TTC549 (cell line): ENCODE measurements at regions not wholly inside any gene's neighbourhood (a gene's known extent, or its start where the extent isn't known, plus 50 kb on each side); places are given as distances from the start of the nearest gene placed in this dataset.
"Not testable (repeated sequence)": the region's sequence is repeated elsewhere in the genome, so short reads cannot be mapped to it uniquely, and the experiment has no call there.

ENCODE experiments used
- FAIRE-seq: peaks from 2 replicates; lab custom pipeline; 2012; peaks lifted over from hg19 to GRCh38; lab: Jason Lieb, UNC

DNA sequence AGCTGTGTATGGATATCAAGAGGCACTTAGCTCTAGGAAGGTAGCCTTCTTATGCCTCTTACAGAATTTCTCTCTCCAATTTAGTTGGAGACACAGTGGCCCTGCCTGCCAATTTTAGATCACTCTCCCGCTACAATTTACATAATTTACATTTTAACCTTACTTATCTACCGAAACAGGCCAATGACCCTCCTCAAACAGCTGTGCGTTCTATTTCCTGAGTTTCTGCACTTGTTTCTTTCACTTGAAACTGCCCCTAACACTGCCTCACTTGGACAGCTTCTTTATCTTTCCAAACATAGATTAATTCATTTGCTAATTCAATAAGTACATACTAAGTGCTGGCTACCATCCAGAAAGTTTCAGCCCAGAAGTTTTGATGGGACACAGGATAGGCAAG lies 52.9 kb upstream of the HDDC2 start:
- FAIRE-seq: no peak

DNA sequence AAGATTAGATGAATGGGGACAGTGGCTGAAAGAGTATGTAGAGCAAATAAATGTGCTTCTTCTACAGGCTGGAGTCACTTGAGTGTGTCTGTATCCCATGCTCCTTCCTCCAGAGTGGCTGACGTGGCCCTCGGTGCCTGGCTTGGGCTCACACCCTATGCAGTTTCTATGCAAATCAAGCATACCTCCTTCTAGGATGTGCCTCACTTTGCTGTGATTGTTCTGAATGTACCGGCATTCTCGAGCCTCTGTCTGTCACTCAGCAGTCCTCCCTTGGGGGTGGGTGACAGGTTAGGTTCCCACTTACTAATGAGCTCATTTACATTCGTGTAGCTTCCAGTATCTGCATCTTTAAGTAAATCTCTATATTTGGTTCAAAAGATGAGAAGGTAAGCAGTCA lies 55.1 kb upstream of the HDDC2 start:
- no peak for FAIRE-seq

DNA sequence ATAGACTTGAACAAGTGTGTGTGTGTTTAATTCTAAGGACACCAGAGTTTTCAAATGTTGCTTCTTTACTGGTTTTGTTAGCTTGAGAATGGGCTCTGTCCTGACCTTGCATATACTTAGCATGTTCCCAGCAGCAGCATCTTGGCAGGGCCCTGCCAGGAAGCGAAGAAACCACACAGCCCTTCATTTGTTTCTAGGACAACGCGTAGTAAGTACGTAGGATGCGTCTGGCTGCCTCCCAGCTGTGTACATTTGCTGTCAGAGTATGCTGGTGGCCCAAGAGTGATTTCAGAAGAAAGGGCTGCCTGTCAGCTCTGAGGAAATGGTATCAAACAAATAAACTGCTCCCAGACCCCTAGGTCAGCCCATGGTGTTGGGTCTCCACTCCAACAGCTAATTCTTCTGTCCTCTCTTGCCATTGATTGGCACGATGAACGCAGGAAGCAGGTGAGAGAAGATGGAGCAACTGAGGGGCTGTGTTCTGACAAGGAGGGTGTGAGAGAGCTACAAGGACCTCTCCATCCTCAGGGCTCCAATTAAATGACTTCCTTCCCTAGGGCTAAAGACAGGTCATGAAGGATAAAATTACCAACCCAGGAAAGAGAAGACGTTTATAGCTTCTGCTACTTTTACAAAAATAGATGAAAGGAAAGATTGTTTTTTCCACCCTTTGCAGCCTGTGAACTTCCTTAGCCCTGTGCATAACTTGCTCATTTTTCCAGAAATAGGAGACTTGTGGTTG lies 55.9 kb upstream of the HDDC2 start:
- FAIRE-seq: no peak

DNA sequence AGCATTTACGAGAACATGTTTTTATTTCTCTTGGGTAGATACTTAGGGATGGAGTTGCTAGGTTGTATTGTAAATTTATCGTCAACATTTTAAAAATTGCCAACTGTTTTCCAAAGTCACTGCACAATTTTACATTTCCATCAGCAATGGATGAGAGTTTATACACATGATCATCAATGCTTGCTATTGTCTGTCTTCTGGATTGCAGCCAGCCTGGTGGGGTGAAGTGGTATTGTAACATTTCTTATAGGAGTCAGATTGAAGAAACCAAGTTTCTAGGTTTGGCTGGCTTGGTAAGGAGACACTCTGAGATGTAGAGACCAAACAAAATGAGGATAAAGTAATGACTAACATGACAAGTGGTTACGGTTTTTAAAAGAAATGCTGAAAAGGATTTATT lies 57.1 kb upstream of the HDDC2 start:
- FAIRE-seq: no peak

DNA sequence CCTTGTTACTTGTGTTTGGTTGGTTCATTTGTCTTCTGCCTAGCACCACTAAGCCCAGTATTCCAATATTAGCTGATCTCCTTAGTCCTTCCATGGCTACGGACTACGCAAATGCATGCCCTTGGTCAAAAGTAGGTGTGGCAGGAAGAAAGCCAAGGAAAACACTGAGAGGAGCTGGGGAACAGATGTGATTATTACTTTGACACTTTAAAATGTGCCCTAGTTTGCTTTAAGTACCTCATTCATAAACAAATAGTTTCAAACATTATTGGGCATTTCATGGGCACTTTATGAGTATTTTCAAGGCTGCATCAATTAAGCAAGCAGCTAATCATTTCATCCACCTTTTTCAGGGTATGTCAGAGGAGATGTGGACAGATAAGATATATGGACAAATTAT lies 60.1 kb upstream of the HDDC2 start:
- FAIRE-seq: no peak

DNA sequence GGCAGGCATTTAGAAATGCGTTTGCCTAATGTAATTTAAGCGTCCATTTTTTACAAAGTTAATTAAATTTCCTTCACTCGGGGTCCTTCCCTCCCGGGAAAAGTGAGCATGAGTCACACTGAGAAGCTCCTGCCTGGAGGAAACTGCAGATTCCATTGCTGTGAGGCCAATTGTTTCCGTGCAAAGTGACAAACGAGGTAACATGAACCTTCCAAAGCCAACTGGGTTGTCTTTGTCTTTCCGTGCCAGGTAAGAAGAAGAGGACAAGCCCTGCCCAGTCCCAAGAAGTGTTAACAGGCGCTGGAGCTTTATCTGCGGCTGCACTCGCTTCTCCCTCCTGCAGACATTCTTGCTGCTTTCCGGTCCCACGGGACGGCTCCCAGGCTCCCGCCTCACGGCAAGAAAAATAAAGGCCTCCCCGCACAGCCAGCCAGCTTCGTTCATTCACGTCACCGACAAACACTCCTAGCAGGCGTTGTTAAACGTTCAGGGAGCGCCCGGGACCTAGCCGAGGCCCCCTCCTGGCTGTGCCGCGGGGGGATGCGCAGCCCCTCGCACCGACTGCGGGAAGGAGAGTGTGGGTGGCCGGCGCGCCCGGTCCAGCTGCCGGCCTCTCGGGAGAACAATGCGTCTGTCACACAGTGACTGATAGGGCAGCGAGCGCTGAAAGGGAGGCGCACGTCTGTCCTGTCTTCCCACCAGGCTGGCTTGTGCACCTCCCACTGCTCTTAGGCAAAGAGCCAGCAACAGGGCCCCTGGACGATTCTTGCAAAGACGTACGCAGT lies 61.5 kb upstream of the HDDC2 start:
- FAIRE-seq: no peak

DNA sequence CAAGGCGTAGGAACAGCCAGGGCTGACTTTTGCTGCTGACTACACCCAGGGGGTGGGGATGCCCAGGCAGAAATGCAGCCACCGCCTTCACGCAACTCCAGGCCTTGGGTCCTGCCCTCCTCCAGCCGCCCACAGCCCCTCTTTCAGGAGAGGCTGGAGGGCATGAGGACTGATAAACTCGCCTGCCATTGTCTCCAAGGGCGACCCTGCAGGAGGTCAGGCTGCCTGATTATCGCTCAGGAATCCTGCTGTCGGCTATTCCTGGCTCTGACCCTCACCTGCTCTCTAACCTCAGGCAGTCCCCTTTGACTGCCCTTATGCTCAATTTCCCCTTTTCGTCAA lies 62.0 kb upstream of the HDDC2 start:
- FAIRE-seq: no peak

DNA sequence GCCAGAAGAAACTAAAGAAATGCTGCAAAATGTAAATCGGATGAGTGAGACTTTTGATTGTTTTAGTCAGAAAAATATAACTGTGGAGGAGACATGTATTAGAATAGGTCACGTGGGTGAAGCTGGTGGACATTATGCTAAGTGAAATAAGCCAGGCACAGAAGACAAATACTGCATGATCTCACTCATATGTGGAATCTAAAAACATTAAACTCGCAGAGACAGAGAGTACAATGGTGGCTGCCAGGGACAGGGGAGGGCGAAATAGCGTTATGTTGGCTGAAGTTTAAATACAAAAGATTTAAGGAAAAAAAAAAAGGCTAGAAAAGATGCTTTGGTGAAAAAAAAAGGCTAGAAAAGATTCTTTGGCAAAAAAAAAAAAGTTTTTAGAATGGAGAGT lies 63.5 kb upstream of the HDDC2 start:
- no peak for FAIRE-seq

DNA sequence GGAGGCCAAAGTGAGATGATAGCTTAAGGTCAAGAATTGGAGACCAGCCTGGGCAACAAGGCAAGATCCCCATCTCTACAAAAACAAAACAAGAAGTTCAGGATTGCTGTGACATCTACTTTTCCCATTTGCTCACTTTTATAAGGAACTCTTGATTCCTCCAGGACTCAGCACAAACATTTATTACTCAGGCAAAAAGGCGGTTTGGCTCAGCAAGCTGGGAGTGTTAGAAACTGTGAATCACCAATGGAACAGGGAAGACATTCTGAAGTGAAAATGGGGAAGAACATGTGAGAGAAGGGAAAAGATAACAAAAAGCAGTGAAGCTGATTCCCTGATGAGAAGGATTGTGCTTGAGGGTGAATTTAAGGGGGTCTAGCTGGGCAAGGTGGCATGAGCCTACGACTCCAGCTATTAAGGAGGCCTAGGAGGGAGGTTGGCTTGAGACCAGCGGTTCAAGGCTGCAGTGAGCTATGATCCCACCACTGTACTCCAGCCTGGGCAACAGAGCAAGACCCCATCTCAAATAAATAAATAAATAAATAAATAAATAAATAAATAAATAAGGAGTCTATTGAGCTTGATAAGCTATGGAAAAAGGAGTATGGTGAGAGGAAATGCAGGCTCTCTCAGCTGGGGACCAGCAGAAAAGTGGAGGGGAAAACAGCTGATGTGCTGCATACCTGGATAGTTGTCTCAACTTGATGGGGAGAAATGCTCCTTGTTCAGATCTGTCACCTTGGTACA lies 65.4 kb upstream of the HDDC2 start:
- FAIRE-seq: no peak

DNA sequence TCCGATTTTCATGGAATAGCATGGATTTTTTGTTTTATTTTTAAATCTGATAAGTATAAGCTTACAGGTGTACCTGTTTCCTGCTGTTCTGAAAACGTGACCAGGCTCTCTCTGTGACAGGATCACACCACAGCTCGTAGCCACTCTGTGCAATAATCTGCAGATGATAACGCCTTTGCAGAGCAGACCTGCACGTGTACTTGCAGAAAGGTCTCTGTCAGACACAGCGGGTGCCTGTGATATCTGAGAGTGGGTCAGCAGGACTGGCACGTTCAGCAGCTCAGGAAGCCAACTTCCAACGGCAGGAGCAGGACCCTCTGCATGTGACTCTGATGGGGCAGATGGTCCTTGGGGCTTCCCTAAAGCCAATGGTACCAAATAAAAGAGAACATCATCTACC lies 68.6 kb upstream of the HDDC2 start:
- FAIRE-seq: no peak

DNA sequence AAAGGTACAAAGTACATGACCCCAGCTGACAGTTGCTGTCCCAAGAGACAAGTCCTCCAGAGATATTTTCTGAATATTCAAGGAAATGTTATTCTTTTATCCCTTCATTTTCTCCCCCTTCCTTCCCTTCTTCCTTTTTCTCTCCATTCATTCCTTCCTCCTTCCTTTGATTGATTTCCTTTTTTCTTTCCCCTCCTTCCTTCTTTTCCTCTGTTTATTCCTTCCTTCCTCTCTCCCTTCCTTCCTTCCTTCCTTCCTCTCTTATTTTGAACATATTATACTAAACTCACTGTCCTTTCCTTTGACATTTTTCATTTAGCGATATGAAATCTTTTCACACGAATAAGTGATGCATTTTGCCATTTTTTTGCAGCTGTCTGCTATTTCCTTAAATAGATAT lies 73.2 kb upstream of the HDDC2 start:
- FAIRE-seq: no peak

DNA sequence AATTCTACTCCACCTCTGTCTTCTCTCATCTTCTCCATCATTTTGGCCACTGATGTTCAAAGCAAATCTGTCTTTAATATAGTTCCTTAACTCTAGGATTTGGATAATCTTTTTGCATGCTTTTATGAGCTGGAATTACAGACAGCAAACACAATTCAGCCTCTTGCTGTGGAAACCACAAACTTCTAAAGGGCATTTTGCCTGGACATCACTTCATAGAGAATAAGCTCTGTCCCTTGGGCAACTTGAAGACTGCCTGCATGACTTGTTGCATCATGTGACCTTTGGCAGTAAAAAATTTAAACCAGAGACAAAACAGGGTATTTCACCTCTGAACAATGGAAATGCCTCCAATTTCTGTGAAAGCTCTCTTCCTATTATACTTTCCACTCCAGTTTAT lies 74.1 kb upstream of the HDDC2 start:
- no peak for FAIRE-seq

DNA sequence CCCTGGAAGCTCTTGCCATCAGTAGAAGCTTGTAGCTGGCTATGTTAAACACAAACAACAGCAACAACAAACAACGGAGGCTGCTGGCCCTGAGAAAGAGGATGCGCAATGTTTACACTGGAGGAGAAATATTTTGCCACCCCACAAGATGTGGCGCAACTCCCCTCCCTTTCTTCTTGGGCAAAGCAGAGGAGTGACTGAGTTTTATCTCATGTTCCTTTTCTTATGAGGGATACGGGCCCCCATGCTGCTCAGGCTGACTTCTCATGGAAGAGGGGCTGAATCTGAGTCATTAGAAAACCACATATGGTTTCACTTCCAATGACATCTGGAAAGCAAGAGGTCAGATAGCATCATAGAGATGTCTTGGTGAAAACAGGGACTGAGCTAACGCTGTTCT lies 75.9 kb upstream of the HDDC2 start:
- FAIRE-seq: no peak

DNA sequence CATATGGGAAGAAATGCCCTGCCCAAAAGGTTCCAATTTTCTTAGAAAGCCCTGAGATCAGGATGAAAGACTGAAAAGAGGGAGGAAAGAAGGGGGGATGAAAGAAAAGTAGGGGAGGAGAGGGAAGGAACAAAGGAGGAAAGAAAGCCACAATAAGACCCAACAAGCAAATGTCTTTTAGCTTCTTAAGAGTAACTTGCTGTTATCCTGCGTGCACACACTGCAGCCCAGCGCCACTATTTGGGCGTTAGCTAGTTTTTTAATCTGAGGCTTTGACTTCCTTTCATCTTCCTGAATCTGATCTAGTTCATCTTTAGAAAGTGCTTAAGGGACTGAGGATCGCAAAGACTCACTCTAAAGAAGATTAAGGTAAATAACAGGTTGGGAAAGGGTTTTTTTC lies 77.4 kb upstream of the HDDC2 start:
- FAIRE-seq: no peak

DNA sequence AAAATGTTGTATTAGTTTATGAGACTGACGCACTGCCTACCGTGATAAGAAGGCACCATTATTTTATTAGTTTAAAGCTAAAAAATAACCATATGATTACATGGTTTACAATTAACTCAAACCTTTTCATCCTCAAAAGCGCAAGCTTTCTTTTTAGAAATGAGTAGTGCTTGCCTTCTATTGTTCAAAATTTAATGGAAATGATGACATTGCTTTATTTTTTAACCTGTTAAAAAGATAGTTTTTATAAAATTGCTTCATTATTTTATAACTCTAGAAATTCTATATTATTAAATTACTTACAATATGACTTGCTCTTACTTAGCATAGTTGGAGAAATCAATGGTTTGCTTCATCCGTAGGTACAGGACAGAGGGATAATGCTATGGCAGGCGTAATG lies 78.7 kb upstream of the HDDC2 start:
- no peak for FAIRE-seq

DNA sequence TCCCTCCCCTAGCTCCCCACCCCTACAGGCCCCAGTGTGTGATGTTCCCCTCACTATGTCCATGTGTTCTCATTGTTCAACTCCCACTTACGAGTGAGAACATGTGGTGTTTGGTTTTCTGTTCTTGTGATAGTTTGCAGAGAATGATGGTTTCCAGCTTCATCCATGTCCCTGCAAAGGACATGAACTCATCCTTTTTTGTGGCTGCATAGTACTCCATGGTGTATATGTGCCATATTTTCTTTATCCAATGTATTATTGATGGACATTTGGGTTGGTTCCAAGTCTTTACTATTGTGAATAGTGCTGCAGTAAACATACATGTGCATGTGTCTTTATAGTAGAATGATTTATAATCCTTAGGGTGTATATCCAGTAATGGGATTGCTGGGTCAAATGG lies 84.6 kb upstream of the HDDC2 start:
- FAIRE-seq: not testable (repeated sequence)

DNA sequence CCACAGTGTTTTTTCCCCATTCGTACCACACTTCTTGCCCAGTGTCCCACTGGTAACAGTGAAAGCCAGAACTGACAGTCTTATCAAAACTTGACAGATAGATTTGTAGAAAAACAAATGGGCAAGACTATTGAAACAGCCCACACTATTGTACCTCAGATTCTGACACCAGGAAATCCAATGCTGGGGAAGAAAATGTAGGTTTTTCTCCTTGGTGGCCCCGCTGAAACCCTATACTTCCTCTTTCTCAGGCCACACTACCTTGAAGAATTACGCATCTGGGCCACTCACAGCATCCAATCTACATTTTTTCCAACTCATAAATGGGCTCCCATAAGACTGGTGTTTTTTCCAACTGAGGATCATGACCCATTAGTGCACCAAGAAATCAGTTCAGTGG lies 90.9 kb upstream of the HDDC2 start:
- no peak for FAIRE-seq

DNA sequence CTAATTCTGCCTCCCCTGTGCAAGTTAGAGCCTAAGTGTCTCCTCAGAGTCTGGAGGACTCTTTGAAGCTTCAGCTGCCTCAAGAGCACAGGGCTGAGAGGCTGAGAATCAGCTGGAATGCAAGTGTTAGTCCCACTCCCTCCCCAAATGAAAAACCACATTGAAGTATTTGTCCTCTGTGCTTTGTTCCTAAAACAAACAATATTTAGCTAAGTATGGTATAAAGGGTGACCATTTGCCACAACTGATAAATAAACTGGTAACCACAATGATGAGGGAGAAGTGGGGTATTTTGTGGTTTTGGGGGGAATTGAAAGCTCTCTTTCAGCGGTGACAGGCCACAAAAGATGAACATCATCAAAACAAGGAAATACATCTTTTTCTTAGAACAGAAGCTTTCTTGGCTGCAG lies 91.7 kb upstream of the HDDC2 start:
- FAIRE-seq: no peak

DNA sequence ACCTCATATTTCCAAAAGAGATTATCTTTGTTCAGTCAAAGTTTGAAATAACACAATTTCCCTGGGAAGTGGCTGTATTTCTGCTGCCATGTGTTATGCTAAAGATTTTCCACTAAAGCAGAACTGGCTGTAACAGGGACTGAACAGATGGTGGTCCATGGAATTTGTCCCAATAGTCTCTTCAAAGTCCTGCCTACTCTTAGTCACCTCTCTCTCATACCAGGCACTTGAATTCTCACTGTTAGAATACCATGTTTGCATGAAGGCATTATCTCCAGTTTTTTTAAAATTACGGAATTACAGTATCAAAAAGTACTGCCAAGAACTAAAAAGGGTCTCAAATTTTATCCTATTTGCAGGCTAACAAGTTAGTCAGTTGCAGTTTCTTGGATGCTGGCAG lies 105.0 kb upstream of the HDDC2 start:
- no peak for FAIRE-seq

DNA sequence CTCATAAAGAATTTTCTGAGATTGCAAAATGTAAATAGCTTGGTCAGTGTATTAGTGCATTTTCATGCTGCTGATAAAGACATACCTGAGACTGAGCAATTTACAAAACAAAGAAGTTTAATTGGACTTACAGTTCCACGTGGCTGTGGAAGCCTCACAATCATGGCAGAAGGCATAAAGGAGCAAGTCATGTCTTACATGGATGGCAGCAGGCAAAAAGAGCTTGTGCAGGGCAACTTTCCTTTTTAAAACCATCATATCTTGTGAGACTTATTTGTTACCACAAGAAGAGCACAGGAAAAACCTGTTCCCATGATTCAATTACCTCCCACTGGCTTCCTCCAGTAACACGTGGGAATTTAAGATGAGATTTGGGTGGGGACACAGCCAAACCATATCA lies 112.7 kb upstream of the HDDC2 start:
- FAIRE-seq: no peak

DNA sequence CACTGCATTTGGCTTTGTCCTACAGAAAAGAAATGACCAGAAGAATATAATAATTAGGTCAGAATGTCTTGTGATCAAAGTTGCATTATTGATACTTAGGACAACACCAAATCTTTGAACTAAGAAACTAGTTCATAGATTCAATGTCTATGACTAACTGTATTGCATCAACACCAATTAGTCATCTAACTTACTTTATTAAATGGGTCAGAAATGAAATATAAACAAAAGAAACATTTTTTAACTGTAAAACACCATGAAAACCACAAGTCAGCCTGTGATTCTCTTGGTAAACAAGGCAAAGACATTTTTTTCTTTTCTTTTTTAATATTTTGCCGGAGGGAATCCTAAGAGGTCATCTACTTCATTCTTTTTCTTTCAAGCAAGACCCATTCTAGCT lies 114.1 kb upstream of the HDDC2 start:
- FAIRE-seq: no peak

DNA sequence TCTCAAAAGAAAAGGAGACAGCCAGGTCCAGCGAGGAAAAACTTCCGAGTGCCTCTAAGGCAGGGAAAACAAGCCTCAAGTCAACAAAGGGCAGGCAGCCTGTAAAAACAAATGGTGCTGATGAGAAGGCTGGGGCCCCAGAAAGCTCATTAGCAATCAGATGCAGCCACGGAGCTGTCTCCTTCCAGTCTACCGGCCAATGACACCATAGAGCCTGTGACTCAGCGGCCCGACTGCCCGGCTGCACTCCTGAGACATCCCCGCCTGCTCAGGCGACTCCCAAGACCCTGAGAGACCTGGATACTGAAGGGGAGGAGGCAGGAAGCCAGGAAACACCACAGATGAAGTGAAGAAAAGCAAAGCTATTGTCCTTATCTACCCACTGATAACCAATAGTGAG lies 120.1 kb upstream of the HDDC2 start:
- no peak for FAIRE-seq

DNA sequence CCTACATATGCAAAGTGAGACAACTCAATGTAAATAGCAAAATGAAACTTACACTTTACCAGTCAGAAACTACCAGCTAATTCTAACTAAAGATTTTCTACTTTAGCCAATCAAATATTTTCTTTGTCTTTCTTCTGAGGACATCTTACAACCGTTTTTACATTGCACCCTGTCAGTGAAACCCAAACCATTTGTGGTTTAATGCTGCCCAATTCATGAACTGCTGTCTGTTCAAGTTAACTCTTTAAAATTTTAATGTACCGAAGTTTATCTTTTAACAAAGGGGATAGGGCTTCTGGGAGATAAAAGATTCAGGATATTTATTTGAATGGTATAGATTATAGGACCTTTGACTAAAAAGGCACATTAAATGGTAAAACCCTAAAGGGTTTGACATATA lies 121.3 kb upstream of the HDDC2 start:
- no peak for FAIRE-seq

DNA sequence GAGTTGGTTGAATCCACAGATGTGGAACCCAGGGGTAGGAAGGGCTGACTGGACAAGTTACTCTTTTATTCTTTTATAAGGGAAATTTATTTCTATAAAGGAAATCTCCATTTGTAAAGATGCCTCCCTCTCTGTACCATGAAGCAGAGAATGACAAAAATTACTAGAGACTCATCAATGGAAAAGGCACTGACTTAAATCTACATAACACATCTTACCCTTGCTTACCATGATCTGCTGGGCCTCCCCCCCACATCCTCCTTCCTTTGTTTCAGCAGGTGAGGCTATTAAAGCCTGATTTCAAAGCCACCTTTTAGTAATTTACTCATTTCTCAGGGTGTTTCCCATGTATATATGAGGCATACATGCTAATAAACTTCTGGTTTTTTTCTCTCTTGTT lies 130.2 kb upstream of the HDDC2 start:
- no peak for FAIRE-seq
